G401.6 (cell line): ENCODE measurements at regions not wholly inside any gene's neighbourhood (a gene's known extent, or its start where the extent isn't known, plus 50 kb on each side); places are given as distances from the start of the nearest gene placed in this dataset.

ENCODE experiments used
- FAIRE-seq: peaks from 2 replicates; lab custom pipeline; 2012; peaks lifted over from hg19 to GRCh38; lab: Jason Lieb, UNC

DNA sequence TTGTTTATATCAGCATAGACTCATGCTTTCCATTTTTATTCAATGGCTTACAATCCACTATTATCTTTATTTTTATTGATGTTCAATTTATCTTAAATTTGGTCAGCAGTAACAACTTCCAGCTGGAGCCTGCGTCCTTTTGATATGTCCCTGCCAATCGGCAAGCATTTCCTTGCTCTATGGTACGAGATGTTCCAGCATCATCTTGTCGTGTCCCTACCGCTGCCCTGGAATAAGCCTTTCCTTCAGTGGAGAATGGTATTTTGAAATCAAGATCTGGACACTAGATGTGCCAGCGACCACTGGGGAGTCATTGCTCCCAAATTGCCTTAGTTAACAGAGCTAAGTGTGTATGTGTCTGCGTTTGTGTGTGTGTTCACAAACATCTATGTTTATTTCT, 151.6 kb upstream of the RGMB start:
- FAIRE-seq = no peak

DNA sequence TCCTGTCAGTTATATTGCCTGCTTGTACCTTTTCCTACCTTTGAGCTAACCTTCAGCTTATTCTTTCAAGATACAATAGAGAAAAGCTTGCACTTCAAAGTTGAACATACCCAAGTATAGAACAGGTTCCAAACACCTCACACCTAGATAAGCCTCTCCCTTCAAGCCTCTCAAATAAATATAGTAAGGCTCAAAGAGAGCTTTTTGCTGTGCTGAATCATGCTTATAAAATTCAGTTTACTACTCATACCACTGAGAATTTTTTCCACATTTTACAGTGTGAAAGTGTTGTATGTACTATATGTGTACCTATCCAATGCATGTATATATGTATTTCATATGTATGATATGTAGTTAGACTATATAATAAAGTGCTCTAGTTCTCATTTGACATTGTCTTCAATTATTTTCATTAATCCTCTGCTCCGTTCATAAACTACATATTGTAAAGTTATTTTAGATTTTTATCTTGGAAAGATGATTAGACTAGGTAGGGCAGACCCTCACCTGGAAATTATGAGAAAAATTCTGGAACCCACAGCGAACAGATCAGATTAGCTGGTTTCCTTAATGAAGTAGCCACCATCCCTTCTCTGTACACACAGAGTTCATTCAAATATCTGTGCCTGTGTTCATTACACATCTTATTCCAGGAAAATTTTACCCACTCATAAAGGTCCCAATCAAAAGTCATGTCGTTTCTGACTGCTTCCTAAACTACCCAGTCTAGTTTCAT, 149.2 kb upstream of the RGMB start:
- no peak for FAIRE-seq

DNA sequence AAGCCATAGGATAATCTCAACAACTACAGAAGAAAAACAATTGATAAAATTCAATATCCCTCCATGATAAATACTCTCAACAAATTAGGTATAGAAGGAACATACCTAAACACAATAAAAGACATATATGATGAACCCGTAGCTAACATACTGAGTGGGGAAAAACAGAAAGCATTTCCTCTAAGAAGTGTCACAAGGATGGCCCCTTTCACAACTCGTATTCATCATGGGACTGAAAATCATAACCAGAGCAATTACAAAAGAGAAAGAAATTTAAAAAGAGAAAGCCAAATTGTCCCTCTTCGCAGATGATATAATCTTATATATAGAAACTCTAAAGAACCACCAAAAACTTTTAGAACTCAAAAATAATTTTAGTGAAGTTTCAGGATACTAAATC, 146.3 kb upstream of the RGMB start:
- no peak for FAIRE-seq

DNA sequence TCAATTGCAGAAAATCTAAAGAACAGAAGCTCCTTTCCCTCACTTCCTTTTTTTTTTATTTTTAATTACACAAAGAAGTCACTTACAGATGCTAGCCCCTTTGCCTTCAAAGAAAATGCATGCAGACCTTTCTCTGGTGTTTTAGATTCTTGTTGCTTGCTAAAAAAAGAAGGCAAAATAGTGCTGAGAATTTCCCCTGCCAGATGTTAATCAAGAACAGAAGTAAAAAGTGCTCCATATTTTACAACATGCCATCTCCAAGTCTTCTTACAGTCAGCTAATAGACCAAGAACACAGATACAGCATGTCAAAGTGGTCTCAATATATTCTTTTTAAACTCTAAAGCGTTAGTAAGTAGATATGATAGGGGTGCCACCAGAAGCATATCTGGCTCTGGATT, 142.8 kb upstream of the RGMB start:
- FAIRE-seq = no peak

DNA sequence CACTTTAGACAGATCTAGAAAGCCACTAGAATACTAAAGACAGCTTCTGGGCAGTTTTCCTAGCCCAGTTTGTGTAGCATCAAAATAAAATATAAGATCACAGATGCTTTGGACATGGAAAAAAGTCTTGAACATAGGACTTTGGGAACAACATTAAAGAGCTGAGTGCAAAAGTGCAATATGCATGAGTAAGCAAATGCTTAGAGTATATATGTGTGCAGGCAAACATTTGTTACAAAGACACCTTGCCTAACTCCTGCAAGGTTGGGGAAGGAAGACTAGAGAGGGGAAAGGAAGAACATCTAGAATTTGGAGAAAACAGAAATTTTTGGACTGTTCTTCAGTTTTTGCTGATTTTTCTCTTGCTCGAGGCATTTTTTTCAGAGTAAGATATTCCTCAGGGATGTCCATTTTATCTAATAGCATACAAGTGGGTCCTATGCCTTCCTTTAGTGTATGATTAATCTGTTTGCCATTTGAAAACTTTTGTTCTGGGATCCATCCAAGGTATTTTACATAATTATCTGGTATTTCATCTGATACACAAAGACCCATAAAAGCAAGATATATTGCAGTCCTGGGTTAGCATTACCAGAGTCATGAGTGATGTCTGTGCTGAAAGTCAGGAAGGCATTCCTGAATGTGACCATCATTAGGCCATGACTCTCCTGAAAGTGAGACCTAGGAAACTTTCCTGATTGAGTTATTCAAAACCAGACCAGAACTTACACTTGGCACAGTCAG, 142.0 kb upstream of the RGMB start:
- no peak for FAIRE-seq

DNA sequence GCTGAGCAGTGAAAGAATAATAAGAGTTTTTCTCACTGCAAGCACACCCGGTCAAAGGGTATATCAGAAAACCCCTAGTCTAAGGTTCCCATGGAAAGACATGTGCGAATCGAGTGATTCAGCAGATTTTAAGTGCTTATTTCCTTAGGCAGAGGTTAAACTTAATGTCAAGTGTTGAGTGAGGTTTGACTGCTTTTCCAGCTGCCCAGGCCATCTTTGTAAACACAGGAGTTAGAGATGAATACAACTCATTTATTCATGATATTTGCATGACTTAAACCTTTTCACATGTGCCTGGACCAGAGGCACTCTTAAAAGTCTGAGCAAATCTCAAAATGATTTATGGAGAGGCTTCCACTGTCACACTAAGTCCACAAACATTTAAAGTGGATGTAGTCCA, 137.8 kb upstream of the RGMB start:
- FAIRE-seq = no peak

DNA sequence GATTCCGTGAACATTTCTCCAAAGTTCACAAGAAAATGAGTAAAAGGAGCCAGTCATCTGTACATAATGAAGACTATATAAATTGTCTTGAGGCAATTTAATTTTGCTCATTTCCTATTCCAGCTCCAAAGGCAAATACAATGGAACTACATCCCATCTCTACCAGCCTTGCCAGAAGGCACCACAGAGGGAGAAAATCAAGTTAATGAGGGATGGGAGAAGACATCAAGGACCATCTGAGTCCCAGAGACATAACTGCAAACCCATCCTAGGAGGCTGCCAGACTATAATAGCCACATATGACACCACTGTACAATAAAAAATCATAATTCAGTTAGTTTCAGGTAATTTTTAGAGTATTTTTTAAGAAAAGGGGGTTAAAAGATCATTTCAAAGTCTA, 136.3 kb upstream of the RGMB start:
- FAIRE-seq = no peak

DNA sequence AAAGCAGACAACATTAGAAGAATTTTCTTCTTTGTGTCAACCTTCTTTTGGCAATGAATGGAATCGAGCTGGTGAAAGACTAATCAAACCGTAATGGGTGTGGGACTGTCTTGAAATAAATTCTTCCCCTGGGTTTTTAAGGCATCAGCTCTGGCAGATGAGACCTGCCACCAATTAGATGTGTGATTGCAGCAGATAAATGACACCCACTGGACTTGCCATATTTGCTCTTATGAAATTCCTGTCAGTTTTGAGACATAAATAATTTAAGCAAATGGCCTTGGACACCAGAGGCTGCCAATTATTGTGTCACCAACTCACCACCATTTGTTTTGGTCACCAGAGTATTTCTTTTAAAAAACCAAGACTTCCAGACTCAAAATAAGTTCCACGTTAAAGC, 135.9 kb upstream of the RGMB start:
- no peak for FAIRE-seq

DNA sequence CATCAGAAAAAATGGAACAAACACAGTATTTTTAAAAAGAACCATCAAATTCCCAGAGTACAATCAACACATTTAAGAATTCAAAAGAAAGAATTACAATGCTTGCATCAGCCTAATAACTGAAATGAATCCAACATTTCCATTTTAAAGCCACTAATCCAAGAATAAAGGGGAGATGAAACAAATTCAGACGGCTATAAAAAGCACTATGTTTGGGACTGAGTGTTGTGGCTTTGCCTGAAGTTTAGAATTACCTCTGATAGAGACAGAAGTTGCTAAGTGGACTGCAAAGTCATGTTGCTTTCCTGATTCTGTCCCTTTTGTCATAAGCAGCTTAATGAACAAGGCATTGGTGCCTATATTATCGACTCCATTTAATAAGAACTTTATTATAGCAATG, 135.4 kb upstream of the RGMB start:
- FAIRE-seq = no peak

DNA sequence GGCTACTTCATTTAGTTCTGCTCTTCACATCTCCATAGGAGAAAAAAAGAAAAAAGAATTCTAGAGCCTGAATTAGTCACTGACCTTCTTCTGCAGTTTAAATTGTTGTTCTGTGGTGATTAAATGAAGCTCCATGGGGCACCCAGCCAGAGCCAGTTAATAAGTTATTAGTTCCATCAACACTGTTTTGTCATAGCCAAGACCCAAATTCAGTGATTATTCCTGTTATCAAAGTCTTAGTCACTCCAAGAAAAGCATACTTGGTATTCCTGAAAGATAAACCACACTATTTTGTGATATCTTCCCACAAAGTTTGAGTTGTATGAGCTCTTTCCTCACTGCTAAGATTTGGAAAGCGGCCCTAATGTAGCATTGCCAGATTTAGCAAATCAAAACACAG, 134.8 kb upstream of the RGMB start:
- no peak for FAIRE-seq

DNA sequence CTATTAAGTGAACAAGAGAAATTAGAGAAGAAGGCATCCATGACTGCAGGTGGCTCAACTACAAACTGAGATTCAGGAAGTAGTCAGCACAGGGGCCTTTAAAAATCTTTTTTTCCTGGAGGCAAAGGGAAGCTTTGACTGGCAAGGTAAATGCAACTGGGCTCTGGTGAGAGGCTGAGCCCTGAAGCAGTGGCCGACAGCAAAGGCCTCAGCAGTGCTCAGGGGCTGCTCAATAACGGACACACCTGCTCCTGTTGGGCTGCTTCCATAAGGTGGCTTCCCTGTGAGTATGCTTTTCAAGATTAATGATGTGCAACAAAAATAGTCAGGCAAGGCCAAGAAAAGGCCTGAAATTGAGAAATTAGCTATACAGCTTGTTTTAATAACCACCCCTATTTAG, 134.2 kb upstream of the RGMB start:
- no peak for FAIRE-seq

DNA sequence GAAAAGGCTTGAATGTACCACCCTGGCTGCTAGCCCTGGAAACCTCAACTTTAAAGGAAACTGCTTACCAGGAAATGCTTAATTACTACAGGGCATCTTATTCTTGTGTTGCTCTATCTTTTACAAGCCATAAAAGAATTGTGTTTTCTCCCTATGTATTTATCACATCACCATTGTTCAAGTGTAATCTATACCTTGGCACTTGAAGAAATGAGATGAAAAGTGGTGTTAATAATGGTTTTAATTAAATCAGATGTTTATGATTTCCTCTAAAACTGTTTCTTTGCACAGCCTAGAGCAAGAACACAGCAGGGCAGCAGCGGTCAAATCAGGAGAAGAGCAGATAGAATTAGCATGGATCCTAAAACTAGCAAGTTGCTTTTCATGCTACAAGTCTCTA, 131.8 kb upstream of the RGMB start:
- FAIRE-seq = no peak

DNA sequence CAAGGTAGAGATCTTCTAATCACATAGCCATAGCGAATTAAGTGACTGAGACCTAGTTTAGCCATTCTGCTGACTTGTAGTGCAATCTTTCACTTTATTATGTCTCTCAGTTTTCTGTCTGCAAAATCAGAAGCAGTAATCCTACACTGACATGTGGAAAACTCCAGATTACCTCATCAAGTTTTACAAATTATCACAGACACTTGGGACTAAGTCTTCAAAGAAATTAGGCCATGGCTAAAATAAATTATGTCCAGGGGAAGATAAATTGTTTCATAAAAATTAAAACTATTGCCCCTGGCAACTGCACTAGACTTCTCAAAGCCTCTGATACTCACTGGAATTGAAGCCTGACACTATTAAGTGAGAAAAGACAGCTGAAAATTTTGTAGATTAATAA, 129.9 kb upstream of the RGMB start:
- no peak for FAIRE-seq

DNA sequence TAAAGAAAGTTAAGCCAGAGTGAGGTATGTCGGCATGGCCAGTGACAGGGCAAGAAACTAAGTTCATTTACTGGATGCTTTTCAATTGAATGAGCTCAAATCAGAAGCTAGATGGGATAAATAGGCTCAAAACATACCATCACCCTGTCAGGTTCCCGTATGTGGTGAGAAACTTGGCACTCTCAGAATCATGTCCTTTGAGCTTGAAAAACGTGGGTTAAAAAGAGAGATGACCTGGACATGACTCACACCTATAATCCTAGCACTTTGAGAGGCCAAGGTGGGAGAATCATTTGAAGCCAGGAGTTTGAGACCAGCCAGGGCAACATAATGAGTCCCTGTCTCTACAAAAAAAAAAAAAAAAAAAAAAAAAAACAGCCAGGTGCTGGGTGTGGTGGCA, 121.7 kb upstream of the RGMB start:
- FAIRE-seq = no peak

DNA sequence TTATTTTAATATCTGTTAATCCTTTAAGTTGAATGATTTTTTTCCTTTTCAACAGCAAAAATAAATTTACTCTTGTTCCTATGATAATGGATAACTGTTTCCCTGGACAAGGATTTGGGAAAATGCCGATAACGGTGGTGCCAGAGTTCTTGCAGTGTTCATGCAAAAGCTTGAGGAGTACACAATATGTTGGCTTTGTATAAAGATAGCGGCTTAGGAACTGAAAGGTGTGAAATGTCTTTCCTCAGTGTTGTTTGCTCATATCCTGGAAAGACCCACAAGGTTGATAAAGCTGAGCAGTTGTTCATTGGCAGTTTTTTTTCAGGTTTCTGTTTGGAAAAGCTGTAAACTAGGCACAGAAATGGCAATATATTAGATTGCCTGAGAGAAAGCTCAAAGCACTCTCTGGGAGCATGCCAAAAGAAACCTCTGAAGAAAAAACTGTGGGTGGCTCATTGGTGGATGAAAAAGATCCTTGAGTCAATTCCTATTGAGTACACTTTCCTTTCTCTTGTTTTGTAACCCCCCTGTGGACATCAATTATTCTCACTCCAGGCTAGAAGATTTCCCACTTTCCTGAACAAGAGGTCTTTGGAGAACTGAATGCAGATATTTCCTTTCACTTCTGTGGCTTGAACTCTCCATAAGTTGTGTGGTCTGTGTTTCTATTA, 117.2 kb upstream of the RGMB start:
- FAIRE-seq = no peak

DNA sequence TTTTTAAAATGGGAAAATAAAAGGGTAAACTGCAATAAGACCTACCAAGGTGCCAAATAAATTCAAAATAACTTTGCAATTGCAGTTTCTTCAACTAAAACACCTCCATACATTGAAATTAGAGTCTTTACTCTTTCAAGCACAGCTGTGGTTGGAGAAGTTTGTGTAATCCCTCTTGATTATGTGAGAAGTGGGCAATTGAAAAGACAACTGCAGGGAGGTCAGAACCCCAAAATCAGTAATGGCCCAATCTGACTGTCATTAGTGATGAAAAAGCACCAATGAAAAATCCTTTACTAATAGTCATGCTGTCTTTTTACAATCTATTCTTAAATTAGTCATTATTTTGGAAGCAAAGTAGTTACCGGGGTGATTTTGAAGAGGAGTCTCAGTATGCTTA, 116.7 kb upstream of the RGMB start:
- no peak for FAIRE-seq

DNA sequence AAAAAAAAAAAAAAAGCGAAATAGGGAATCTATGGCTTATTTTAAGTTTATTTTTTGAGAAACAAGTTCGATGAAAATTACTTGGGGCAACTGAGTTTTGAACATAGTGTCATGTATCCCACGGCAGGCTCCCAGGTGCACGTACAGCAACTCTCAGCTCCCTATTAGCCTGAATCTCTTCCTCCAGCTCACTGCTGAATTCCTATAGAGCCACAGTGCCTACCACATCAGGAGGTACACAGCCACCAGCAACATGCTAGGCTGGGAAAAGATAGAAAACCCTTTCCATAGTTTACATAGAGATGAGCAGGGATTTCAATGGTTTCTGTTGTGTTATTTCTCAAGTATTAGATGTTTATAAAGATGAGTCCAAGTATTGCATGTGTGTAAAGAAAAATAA, 115.9 kb upstream of the RGMB start:
- FAIRE-seq = no peak

DNA sequence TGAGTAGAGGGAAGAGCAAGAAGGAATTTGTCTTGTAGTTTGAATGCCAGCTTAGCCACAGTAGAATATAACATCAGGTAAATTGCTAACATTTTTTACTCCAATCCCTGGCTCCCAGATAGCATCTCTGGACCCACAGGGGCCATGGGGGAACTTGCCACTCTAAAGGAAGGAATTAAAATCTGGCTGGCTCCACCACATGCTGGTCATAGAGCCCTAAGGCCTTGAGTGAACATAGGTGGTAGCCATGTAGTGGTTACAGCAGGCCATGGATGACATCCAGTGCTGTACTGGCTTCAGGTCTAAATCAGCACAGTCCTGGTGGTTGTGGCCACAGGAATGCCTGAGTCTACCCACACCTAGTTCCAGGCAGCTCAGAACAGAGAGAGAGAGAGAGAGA, 109.9 kb upstream of the RGMB start:
- no peak for FAIRE-seq

DNA sequence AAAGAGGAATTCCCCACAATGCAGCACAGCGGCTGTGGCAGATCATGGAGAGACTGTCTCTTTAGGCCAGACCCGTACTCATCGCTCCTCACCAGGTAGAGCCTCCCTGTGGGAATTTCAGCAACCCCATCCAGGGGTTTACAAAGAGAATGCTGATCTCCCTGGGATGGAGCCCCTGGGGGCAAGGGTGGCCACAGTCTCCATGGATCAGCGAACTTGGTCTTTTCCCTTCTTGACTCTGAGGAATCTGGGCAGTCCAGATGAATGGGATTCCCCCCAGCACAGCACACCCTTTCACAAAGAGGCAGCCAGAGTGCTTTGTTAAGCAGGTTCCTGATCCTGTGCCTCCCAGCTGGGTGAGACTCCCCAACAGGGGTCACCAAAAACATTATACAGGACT, 108.7 kb upstream of the RGMB start:
- FAIRE-seq = no peak

DNA sequence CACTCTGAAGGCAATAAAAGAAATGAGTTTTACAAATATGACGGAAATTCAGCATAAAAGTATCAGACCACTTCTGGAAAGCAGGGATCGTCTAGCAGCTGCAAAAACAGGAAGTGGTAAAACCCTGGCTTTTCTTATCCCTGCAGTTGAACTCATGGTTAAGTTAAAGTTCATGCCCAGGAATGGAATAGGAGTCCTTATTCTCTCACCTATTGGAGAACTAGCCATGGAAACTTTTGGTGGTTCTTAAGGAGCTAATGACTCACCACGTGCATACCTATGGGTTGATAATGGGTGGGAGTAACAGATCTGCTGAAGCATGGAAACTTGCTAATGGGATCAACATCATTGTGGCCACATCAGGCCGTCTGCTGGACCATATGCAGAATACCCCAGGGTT, 93.5 kb upstream of the RGMB start:
- FAIRE-seq = no peak

DNA sequence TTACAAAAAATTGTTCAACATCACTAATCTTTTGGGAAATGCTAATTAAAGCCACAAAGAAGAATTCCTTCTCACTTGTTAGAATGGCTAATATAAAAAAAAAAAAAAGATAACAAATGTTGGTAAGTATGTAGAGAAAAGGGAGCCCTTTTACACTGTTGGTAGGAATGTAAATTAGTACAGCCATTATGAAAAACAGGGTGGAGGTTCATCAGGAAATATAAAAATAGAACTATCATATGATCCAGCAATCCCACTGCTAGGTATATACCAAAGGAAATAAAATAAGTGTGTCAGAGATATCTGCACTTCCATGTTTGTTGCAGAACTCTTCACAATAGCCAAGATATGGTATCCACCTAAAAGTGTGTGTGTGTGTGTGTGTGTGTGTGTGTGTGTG, 83.5 kb upstream of the RGMB start:
- FAIRE-seq = no peak

DNA sequence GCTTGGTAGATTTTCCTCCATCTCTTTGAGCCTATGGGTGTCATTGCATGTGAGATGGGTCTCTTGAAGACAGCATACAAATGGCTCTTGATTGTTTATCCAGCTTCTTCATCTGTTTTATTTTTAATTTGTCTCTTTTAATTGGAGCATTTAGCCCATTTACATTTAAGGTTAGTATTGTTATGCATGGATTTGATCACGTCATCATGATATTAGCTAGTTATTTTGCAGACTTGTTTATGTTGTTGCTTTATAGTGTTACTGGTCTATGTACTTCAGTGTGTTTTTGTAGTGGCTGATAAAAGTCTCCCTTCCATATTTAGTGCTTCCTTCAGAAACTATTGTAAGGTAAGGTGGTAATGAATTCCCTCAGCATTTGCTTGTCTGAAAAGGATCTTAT, 78.6 kb upstream of the RGMB start:
- FAIRE-seq = no peak

DNA sequence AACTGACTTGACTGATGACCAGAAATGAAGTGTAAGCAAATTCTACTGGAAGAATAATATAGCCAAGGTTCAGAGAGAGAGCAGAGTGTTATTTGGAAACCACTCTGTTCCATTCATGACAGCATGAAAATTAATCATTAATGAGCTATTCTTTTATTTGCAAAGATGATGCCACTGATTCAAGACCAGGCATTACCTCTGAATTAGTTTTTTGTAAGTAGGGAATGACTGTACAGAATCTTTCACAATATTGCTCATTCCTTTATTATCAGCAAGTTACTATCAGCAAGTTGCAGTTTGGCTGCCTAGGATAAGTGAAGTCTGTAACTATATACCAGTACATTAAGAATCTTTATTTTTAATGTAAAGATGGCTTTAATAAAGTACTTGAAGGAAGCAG, 75.1 kb upstream of the RGMB start:
- no peak for FAIRE-seq

DNA sequence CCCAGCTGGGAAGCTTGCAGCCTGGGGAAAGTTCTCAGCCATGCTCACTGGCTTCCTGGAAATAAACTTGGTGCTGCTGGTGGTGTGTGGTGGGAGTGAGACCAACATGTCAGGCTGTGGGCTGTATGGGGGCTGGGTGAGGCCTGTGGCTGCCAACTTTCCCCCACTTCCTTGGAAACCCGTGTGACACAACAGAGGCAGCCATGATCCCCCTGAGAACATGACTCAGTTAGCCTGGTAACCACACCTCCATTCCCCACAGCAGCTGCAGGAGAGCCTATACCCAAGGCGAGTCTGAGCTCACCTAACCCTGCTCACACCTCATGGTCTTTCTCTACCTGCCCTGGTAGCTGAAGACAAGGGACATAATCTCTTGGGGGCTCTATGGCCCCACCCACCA, 72.7 kb upstream of the RGMB start:
- FAIRE-seq = no peak
